Vagina (tissue), 2 donors: ENCODE measurements at regions not wholly inside any gene's neighbourhood (a gene's known extent, or its start where the extent isn't known, plus 50 kb on each side); places are given as distances from the start of the nearest gene placed in this dataset.

ENCODE experiments used
- DNase-seq, 2 donors: peaks; one replicate each; pipeline ENCODE4 v3.0.0-alpha.2; 2017; ENCODE audit errors: extremely low spot score in 2 of 2
- H3K27ac ChIP-seq: fragments of 200-600 bp; sonication (generic); one replicate; pipeline ENCODE4 v1.5.1; 2019
- H3K27me3 ChIP-seq: fragments of 200-600 bp; sonication (generic); one replicate; pipeline ENCODE4 v1.5.1; 2019
- H3K36me3 ChIP-seq, 2 donors: fragments of 200-600 bp; sonication (generic); one replicate each; pipeline ENCODE4 v1.5.1; 2017 to 2019
- H3K4me1 ChIP-seq: fragments of 200-600 bp; sonication (generic); one replicate; pipeline ENCODE4 v1.5.1; 2019
- H3K4me3 ChIP-seq, 2 donors: fragments of 200-600 bp; sonication (generic); 1 replicate in 1 of 2; 2 replicates in 1 of 2; pipeline ENCODE4 v1.5.1; 2016 to 2019
- H3K9me3 ChIP-seq: fragments of 200-600 bp; sonication (generic); one replicate; pipeline ENCODE4 v1.5.1; 2019
- POLR2A ChIP-seq, 2 donors: fragments of 450-650 bp; IDR thresholded peaks; one replicate each; pipeline ENCODE4 v1.6.1; 2017; ENCODE audit warnings: antibody characterized with exemption in 2 of 2, mild to moderate bottlenecking in 2 of 2, moderate library complexity in 2 of 2
- POLR2AphosphoS5 ChIP-seq, 2 donors: sonication (generic); formaldehyde crosslinking; IDR thresholded peaks; one replicate each; pipeline ENCODE4 v1.9.0; 2017; ENCODE audit warnings: antibody characterized with exemption in 2 of 2, mild to moderate bottlenecking in 2 of 2, low read depth in 1 of 2; ENCODE audit not compliant: insufficient read depth in 1 of 2
- intact Hi-C: fragments of 100-400 bp; cut with DNase I; formaldehyde crosslinking; loops from one replicate; pipeline ENCODE4 v1.15.1; 2023
- TF ChIP-seq, protein P1 (sequence below), 3 experiments: fragments of 450-650 bp in 2 of 3; fragments of 200-600 bp in 1 of 3; sonication (generic) in 1 of 3; IDR thresholded peaks; one replicate each; pipeline ENCODE4 v1.5.1; 2017 to 2019; ENCODE audit warnings: antibody characterized with exemption in 3 of 3, mild to moderate bottlenecking in 2 of 3, moderate library complexity in 2 of 3

- H3K36me3 ChIP-seq: no peaks in the 10 kb centered on the region
- no peaks in the 10 kb centered on the region for H3K4me1 ChIP-seq
- intact Hi-C loops: no loop called here
- H3K27ac ChIP-seq: no peak overlapping the region
- DNase-seq: no peak
- H3K27me3 ChIP-seq: no peaks in the 10 kb centered on the region
- TF ChIP-seq POLR2AphosphoS5 (IDR thresholded peaks at IDR 0.05; ENCODE audit: insufficient read depth in 1 of 2, low read depth in 1 of 2) (no peak), POLR2A (IDR thresholded peaks at IDR 0.05) (no peak)
- TF ChIP-seq, protein P1, sequence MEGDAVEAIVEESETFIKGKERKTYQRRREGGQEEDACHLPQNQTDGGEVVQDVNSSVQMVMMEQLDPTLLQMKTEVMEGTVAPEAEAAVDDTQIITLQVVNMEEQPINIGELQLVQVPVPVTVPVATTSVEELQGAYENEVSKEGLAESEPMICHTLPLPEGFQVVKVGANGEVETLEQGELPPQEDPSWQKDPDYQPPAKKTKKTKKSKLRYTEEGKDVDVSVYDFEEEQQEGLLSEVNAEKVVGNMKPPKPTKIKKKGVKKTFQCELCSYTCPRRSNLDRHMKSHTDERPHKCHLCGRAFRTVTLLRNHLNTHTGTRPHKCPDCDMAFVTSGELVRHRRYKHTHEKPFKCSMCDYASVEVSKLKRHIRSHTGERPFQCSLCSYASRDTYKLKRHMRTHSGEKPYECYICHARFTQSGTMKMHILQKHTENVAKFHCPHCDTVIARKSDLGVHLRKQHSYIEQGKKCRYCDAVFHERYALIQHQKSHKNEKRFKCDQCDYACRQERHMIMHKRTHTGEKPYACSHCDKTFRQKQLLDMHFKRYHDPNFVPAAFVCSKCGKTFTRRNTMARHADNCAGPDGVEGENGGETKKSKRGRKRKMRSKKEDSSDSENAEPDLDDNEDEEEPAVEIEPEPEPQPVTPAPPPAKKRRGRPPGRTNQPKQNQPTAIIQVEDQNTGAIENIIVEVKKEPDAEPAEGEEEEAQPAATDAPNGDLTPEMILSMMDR (IDR thresholded peaks at IDR 0.05): no peak
- H3K4me3 ChIP-seq: no peak overlapping the region
- no peaks in the 10 kb centered on the region for H3K9me3 ChIP-seq
These were observed 702.9 kb downstream of the SUCLG1 start for GRCh38 chr2:83756219-83756618.

GRCh38 chr2:83747141-83747540 is 711.9 kb downstream of the SUCLG1 start:
- no peak for DNase-seq
- H3K9me3 ChIP-seq: no peaks in the 10 kb centered on the region
- no peak overlapping the region for H3K4me3 ChIP-seq
- no peaks in the 10 kb centered on the region for H3K36me3 ChIP-seq
- TF ChIP-seq POLR2A (IDR thresholded peaks at IDR 0.05) (no peak), POLR2AphosphoS5 (IDR thresholded peaks at IDR 0.05; ENCODE audit: insufficient read depth in 1 of 2, low read depth in 1 of 2) (no peak)
- TF ChIP-seq, protein P1 (IDR thresholded peaks at IDR 0.05): no peak
- no peaks in the 10 kb centered on the region for H3K27me3 ChIP-seq
- no peak overlapping the region for H3K27ac ChIP-seq
- H3K4me1 ChIP-seq: no peaks in the 10 kb centered on the region
- intact Hi-C loops: no loop called here

- TF ChIP-seq POLR2A (IDR thresholded peaks at IDR 0.05): no peak
- TF ChIP-seq, protein P1 (IDR thresholded peaks at IDR 0.05): no peak
- no peak for DNase-seq
- no peaks in the 10 kb centered on the region for H3K4me1 ChIP-seq
- no peaks in the 10 kb centered on the region for H3K36me3 ChIP-seq
- intact Hi-C loops: no loop called here
- no peak overlapping the region for H3K27ac ChIP-seq
- H3K9me3 ChIP-seq: no peaks in the 10 kb centered on the region
- no peaks in the 10 kb centered on the region for H3K27me3 ChIP-seq
- H3K4me3 ChIP-seq: no peak overlapping the region
These were observed 714.2 kb downstream of the SUCLG1 start for GRCh38 chr2:83744855-83745254.

- TF ChIP-seq POLR2A (IDR thresholded peaks at IDR 0.05) (no peak), POLR2AphosphoS5 (IDR thresholded peaks at IDR 0.05; ENCODE audit: insufficient read depth in 1 of 2, low read depth in 1 of 2) (no peak)
- TF ChIP-seq, protein P1 (IDR thresholded peaks at IDR 0.05): no peak
- Histone ChIP-seq H3K27ac (no peak overlapping the region), H3K4me3 (no peak overlapping the region), H3K9me3 (no peaks in the 10 kb centered on the region), H3K36me3 (no peaks in the 10 kb centered on the region), H3K27me3 (no peaks in the 10 kb centered on the region), H3K4me1 (no peaks in the 10 kb centered on the region)
- intact Hi-C loops: no loop called here
- no peak for DNase-seq
These were observed 716.8 kb downstream of the SUCLG1 start for GRCh38 chr2:83742117-83742782.

DNA sequence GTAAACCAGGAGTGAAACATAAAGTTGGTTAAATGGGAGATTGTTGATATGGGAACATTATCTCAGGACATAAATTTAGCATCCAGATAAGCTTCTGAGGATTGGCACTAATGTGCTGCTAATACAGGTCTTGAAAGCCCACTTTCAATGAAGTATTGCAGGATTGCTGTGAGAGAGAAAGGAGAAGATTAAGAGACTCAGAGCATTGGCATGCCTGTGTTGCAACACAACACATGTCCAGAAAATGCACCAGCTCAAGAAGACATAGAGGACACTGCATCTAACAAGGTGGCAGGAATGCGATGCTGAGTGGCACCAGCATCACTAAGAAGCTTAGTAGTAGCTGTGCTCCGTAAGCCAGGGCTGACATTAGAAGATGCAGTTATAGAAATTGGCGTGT is 728.9 kb downstream of the SUCLG1 start:
- no peak for DNase-seq
- intact Hi-C loops: no loop called here
- TF ChIP-seq, protein P1 (IDR thresholded peaks at IDR 0.05): no peak
- no peak for TF ChIP-seq POLR2A (IDR thresholded peaks at IDR 0.05)
- TF ChIP-seq POLR2AphosphoS5 (IDR thresholded peaks at IDR 0.05; ENCODE audit: insufficient read depth in 1 of 2, low read depth in 1 of 2): no peak
- no peaks in the 10 kb centered on the region for H3K36me3 ChIP-seq
- no peaks in the 10 kb centered on the region for H3K27me3 ChIP-seq
- no peaks in the 10 kb centered on the region for H3K4me1 ChIP-seq
- H3K27ac ChIP-seq: no peak overlapping the region
- no peak overlapping the region for H3K4me3 ChIP-seq
- H3K9me3 ChIP-seq: no peaks in the 10 kb centered on the region
